ENCODE measurements at regions not wholly inside any gene's neighbourhood (a gene's known extent, or its start where the extent isn't known, plus 50 kb on each side); places are given as distances from the start of the nearest gene placed in this dataset.

GRCh38 chr5:15023846-15024245, 152.3 kb upstream of the ANKH start:
- TF ChIP-seq POLR2AphosphoS5 (IDR thresholded peaks at IDR 0.05; ENCODE audit: low read depth, low read length) (no peak), TAF1 (IDR thresholded peaks at IDR 0.05; ENCODE audit: borderline replicate concordance, low read depth, low read length) (no peak), TCF12 (IDR thresholded peaks at IDR 0.05) (peak; percentile 54; the same call in 1 of the 2 replicates)
- no peaks in the 10 kb centered on the region for H3K79me2 ChIP-seq (ENCODE audit: insufficient read depth)
- H3K4me3 ChIP-seq (ENCODE audit: low read depth in 2 of 2, low read length in 1 of 2), result no peak overlapping the region
- H3K4me1 ChIP-seq (ENCODE audit: control insufficient read depth in 1 of 2, insufficient read depth in 2 of 2, low read depth in 1 of 2, low read length in 1 of 2), result peaks cover 5 to 14% of the 10 kb centered on the region in 2 experiments; a peak in 3 of 4 replicates
- no peaks in the 10 kb centered on the region for H3K27me3 ChIP-seq (ENCODE audit: insufficient read depth)
- H3K9me3 ChIP-seq, result no peaks in the 10 kb centered on the region
- H3K9ac ChIP-seq, result no peak overlapping the region
- no peak for DNase-seq
- H3K36me3 ChIP-seq (replicated peaks in 1 of 2; ENCODE audit: control insufficient read depth in 1 of 2, insufficient read depth in 2 of 2, low read length in 1 of 2), result no peaks in the 10 kb centered on the region
- peaks cover 51% of the 10 kb centered on the region for H3F3A ChIP-seq (replicated peaks; ENCODE audit: insufficient read depth)
- H3K4me2 ChIP-seq, result no peak overlapping the region
- no peak overlapping the region for H2AFZ ChIP-seq (ENCODE audit: low read depth)
- 86% methylated on average over 5 of the region's 5 CpGs for WGBS (ENCODE audit: low lambda C conversion rate)
- no peaks in the 10 kb centered on the region for H4K20me1 ChIP-seq (ENCODE audit: insufficient read depth)
- ChIA-PET POLR2A (no interaction called here), CTCF (interaction anchor here (1.1 to 1.8 kb wide), 3 partner anchors 9 to 296 kb away, joined by 3 to 8 read pairs (median 7); no protein-coding TSS in a partner anchor)
- no peaks in the 10 kb centered on the region for H3K9me2 ChIP-seq
- no peak overlapping the region; a peak in 1 of 4 replicates for H3K27ac ChIP-seq (ENCODE audit: low read depth in 2 of 2, low read length in 1 of 2)

DNA sequence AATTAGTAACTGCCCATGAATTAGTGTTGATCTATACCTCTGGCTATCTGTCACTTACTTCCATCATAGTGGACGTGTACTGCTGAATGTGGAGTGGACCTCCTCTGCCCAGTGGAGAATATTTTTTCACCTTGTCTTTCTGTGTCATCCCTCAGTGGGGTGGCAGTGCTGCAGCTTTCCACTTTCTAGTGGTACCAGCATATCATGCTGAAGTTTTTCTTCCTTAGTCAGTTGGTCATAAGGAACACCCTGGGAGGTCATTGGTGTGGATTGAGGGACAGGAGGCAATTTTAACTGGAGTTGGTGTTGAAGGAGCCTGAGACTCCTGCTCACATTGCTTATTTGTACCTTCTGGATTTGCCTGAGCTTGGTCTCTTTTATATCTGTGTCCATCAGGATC, 151.7 kb upstream of the ANKH start:
- H3K4me3 ChIP-seq (ENCODE audit: low read depth in 2 of 2, low read length in 1 of 2), result no peak overlapping the region
- H3K36me3 ChIP-seq (replicated peaks in 1 of 2; ENCODE audit: control insufficient read depth in 1 of 2, insufficient read depth in 2 of 2, low read length in 1 of 2), result no peaks in the 10 kb centered on the region
- H3F3A ChIP-seq (replicated peaks; ENCODE audit: insufficient read depth), result peaks cover 51% of the 10 kb centered on the region
- H3K79me2 ChIP-seq (ENCODE audit: insufficient read depth), result no peaks in the 10 kb centered on the region
- no peak for DNase-seq
- peaks cover 5 to 14% of the 10 kb centered on the region in 2 experiments; a peak in 3 of 4 replicates for H3K4me1 ChIP-seq (ENCODE audit: control insufficient read depth in 1 of 2, insufficient read depth in 2 of 2, low read depth in 1 of 2, low read length in 1 of 2)
- no peaks in the 10 kb centered on the region for H4K20me1 ChIP-seq (ENCODE audit: insufficient read depth)
- CTCF ChIA-PET, result interaction anchor here (1.0 to 1.8 kb wide), 4 partner anchors 9 to 295 kb away, joined by 3 to 8 read pairs (median 5); no protein-coding TSS in a partner anchor
- H2AFZ ChIP-seq (ENCODE audit: low read depth), result no peak overlapping the region
- no peaks in the 10 kb centered on the region for H3K27me3 ChIP-seq (ENCODE audit: insufficient read depth)
- TF ChIP-seq RFX5 (IDR thresholded peaks at IDR 0.05; ENCODE audit: low read length) (no peak), YY1 (IDR thresholded peaks at IDR 0.05; ENCODE audit: low read depth) (no peak), EP300 (IDR thresholded peaks at IDR 0.05; ENCODE audit: borderline replicate concordance in 1 of 2, low read depth in 1 of 2, low read length in 1 of 2) (no peak), EZH2phosphoT487 (IDR thresholded peaks at IDR 0.05; ENCODE audit: borderline replicate concordance, low read depth) (no peak), ELF1 (IDR thresholded peaks at IDR 0.05) (no peak), MXI1 (IDR thresholded peaks at IDR 0.05; ENCODE audit: low read depth, low read length) (no peak), ZBTB33 (IDR thresholded peaks at IDR 0.05; ENCODE audit: borderline replicate concordance, low read depth) (no peak), SIN3A (IDR thresholded peaks at IDR 0.05; ENCODE audit: borderline replicate concordance, low read depth, low read length) (no peak)
- TF ChIP-seq, protein P1, sequence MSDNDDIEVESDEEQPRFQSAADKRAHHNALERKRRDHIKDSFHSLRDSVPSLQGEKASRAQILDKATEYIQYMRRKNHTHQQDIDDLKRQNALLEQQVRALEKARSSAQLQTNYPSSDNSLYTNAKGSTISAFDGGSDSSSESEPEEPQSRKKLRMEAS (IDR thresholded peaks at IDR 0.05; ENCODE audit: low read depth), result no peak
- TF ChIP-seq, protein P2, sequence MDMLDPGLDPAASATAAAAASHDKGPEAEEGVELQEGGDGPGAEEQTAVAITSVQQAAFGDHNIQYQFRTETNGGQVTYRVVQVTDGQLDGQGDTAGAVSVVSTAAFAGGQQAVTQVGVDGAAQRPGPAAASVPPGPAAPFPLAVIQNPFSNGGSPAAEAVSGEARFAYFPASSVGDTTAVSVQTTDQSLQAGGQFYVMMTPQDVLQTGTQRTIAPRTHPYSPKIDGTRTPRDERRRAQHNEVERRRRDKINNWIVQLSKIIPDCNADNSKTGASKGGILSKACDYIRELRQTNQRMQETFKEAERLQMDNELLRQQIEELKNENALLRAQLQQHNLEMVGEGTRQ (IDR thresholded peaks at IDR 0.05; ENCODE audit: borderline replicate concordance, low read depth, low read length), result no peak
- H3K27ac ChIP-seq (ENCODE audit: low read depth in 2 of 2, low read length in 1 of 2), result no peak overlapping the region
- POLR2A ChIA-PET, result no interaction called here
- H3K9me2 ChIP-seq, result no peaks in the 10 kb centered on the region
- no peak overlapping the region for H3K4me2 ChIP-seq
- H3K9me3 ChIP-seq, result no peaks in the 10 kb centered on the region
- WGBS (ENCODE audit: low lambda C conversion rate), result 80% methylated on average over 1 of the region's 1 CpG
- H3K9ac ChIP-seq, result no peak overlapping the region

All from SK-N-SH (cell line).